Stimulated activated CD8-positive, alpha-beta memory T cell treated with anti-CD3 and anti-CD28 coated beads, Interleukin-12 subunit alpha, Interleukin-12 subunit beta, amount 100 ng/mL, for 24 hours (primary cell): ENCODE measurements at regions not wholly inside any gene's neighbourhood (a gene's known extent, or its start where the extent isn't known, plus 50 kb on each side); places are given as distances from the start of the nearest gene placed in this dataset.

Experiments used
- DNase-seq: peaks from one replicate; pipeline ENCODE4 v3.0.0-alpha.2; 2020; ENCODE audit errors: extremely low read depth

DNA sequence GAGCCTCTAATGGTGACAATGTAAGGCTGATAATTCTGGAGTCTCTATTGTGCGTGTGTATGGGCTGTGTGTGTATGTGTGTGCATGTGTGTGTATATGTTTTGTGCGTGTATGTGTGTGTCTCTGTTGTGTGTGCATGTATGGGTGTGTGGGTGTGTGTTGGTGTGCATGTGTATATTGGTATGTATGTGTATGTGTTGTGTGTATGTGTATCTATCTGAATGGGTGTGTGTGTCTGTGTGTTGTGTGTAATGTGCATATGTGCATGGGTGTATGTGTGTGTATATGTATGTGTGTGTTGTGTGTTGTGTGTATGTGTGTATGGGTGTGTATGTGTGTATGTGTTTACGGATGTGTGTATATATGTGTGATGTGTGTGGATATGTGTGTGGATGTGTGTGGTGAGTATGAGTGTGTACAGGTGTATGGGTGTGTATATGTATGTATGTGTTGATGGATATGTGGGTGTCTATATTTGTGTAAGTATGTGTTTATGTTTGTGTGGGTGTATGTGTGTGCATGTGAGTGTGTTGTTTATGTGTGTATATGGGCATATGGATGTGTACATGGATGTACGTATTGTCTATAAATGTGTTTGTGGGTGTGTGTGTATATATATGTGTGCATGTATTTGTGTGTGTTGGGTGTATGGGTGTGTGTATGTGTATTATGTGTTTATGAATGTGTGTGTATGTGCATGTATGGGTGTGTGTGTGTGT is 366.7 kb downstream of the UQCRFS1 start:
- DNase-seq: no peak

DNA sequence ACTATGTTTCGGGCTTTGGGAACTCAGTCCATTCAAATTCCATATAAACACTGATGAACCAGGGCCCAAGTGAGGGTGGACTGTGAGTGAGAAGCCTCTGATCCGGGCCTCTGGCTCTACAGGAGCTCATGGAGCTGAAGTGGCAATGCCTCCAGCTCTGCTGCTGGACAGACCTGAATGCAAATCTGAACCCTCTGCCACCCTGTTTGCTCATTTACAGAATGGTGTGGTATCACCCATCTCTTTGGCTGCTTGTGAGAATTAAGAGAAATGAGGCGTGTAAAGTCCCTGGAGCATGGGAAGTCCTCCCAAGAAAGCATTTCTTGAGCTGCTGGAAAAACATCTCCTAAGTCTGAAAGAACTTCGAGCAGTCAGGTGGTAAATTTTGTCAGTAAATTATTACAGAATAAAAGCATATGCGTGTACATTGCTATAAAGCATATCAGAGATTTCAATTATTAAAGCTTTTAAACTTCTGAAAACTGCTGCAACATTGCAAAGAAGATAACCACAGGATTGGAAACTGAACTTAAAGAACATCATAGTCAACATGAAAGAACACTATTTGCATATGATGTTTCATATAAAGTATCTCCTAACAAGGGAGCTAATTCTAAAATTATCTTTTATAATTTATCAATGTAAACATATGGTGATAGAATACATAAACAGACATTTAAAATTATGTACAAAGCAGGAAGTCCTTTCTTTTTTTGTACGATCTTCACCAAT is 369.0 kb downstream of the UQCRFS1 start:
- DNase-seq: no peak

DNA sequence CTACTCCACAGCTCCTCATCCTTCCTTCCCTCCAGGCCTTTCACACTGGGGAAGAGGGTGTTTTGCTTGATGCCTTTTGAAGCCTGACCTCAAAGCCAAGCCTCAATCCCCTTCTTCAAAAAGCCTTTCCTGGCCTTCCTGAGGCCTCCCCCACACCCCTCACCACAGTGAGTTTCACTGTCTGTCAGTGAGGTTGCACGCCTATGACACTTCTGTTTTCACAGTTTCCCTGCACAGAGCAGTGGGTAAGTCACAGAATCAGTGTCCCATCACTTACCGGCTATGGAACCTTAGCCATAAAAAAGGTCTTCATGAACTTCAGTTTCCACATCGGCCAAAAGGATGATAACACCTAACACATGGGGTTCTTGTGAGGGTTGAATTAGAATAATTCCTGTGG is 371.4 kb downstream of the UQCRFS1 start:
- DNase-seq: no peak

DNA sequence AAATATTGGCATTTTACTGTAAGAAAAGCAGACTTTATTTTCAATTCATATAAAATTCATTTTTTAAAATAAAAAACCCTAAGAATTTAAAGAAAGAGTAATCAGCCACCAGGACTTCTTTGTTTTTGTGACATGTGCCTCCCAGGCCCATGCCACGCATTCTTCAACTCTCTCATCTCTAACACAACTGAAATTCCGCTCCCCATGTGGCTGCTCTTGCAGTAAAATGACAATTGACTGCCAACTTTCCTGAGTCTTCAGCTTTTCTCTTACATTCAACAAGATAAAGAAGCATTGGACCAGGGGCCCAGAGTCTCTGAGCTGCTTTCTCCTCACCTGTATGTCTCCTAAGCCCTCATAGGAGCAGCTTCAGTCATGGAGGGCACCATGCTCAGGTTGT is 372.1 kb downstream of the UQCRFS1 start:
- DNase-seq: no peak

DNA sequence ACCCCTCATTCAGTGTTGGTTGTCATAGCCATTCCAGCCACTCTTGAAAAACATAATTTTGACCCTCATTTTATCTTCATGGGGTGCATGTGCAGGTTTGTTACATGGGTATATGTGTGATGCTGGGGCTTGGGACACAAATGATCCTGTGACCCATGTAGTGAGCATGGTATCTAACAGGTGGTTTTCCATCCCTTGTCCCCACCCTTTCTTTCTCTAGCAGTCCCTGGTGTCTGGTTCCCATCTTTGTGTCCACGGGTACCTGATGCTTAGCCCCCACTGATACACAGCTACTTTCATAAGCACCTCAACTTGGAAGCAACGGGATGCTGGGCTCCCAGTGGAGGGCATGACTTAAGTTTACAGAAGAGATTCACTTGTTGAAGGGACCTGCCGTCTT is 373.5 kb downstream of the UQCRFS1 start:
- no peak for DNase-seq

DNA sequence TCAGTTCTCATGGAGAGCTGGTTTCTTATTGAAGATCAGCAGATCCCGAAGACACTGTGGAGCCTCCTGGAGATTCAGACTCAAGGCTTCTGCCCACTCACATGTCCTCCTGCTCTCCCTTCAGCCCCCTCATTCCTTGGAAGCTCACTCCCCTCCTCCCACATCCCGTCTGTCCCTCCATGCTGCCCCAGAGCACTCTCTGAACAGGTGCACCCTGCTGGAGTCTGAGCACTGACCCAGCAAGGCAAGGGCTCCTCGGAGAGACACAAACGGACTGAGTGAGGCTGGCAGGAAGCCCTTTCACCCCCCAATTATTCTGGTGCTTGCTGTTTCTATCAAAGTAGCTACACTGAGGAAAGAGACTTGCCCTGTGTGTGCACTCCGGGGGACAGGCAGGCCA is 374.0 kb downstream of the UQCRFS1 start:
- no peak for DNase-seq

DNA sequence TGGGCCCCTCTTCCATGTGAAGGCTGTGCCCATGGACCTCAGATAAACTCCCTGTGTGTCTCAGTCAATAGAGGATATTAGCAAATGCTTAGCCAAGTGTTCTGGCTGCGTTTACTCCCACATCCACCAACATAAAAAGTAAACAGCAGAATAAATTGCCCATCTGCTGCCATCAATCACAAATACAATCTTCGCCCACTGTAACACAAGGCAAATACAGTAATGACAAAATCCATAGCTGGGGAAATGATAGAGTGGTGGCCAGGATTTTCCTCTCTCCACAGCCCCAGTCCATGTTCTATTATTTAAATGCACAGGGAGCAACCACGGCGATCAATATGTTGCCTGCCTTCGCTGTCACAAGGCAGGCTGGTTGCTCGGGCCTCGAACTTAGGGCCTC is 376.5 kb downstream of the UQCRFS1 start:
- no peak for DNase-seq

DNA sequence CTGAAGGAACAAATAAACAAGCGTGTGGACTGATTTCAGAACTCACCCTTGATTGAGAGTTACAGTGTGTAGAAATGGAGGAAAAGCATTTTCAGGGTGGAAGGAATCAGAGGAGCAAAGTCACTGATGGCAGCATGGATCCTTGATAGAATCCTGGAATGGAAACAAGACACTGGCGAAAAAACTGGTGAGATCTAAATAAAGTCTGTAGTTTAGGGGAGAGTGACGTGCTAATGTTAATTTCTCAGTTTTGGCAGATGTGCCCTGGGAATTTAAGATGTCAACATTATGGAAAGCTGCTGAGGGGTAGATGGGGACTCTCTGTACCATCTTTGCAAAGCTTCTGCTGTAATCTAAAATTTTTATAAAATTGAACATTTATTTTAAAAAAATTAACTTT is 378.0 kb downstream of the UQCRFS1 start:
- no peak for DNase-seq

DNA sequence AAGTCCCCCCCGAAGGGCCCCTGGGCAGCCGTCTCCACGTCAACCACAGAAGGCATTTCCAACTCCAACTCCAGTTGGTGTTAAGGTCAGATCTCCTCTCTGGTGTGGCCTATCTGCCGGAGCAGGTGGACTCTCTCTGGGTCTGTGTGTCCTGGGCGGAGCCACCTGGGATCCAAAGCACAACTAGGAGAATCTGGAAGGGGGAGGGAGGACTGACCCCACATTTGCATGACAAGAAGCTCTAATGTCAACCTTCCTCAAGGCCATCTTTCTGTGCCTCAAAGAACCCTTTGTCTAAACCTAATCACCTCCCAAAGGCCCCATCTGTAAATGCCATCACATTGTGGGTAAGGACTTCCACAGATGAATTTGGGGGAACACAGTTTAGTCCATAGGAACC is 381.5 kb downstream of the UQCRFS1 start:
- no peak for DNase-seq

DNA sequence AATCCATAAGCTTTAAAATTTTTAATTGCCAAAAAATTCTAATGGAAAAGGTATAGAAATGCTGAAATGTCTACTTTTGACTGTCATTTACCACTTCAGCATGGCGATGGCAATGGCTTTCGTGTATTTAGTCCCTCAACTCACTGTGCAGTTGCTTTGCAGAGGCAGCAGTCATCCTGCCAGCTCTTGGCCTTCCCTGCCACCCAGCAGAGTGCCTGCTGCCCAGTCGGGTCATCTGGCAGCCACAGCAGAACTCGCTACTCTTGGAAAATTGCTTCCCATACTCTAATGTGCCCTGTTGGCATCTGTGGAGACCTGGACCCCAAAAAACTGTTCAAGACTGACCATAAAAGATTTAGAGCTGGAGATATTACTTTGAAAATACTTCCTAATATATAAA is 383.2 kb downstream of the UQCRFS1 start:
- no peak for DNase-seq

DNA sequence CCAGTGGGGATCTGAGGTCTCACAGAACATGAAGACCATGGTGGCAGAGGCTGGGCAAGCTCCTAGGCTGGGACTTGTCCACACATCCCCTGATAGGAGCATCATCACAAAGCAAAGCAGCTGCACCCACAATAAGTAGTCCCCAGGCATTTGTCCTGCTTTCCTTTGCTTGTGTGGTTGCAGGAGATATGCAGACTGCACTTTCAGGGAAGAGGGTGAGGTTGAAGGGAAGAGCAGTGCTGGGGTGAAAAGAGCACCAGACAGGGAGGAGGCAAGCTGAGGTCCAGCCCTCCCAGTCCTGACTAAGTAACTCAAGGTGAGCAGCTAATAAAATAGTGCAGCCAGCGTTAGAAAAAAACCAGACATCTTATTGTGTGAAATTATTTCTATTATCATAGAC is 383.6 kb downstream of the UQCRFS1 start:
- no peak for DNase-seq

DNA sequence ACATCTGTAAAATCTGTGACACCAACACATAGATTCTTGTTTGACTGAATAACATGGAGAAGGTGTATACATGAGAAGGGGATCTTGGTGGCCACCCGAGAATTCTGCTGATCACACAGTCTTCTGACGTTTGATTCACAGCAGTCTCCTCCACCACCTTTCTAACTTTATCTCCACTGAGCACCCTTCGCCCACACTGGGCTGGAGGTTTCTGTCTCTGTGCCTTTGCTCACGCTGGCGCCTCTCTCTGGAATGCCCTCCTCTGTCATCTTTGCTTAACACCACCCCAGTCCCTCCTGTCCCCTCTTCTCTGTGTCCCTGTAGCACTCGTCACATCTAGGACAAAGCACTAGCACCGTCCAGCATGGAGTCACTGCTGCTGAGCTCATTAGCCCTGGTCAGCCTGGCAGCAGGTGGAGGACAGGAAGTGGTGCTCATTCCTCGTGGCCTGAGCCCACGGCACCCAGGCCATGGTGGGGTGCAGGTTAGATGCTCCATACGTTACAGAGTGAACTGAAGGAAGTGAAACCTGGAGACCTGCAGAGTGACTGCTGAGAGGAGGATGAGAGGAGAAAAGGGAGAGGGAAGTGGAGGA is 384.6 kb downstream of the UQCRFS1 start:
- DNase-seq: no peak

DNA sequence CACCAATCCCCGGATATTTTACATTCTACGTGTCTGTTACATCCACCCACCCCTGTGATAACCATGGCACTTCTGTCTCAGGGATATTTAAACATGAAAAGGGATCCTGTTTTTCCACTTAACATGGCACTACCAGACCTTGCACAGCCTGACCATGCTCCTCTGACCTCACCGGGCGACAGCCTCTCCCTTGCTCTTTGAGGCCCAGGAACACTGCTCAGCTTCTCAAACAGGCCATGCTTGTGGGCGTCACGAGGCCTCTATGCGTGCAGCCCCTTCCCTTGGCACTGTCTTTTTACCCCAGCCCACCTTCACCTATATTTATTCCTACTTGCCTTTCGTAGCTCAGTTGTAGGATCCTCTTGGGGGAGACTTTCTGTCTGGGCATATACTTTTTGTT is 385.6 kb downstream of the UQCRFS1 start:
- no peak for DNase-seq

DNA sequence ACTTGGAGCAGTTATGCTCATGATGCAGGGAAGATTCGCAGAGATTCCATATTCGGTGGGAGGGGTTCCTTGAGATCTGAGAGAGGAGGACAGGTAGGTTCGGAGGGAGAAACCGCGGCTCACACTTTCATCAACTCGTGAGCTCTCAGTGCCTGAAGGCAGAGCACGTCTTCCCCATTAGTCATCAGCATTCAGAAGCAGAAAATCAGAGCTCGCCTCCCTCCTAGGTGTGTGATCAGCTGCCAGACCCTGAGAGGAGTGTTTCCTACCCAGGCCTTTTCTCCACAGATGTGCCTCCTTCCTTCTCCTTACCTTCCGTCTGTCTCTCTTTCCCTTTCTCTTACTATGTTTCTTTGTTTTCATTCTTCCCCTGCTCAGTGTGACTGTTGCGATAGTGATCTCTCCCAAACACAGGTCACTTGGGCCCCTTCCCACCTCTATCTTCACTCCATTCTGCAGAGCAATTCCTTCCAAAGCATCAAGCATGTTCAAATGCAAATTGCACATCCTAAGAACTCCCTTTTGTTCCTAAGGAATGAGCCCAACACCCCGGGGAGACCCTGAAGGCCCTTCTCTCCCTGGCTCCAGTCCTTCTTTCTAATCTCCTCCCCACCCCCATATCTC is 389.5 kb downstream of the UQCRFS1 start:
- no peak for DNase-seq

DNA sequence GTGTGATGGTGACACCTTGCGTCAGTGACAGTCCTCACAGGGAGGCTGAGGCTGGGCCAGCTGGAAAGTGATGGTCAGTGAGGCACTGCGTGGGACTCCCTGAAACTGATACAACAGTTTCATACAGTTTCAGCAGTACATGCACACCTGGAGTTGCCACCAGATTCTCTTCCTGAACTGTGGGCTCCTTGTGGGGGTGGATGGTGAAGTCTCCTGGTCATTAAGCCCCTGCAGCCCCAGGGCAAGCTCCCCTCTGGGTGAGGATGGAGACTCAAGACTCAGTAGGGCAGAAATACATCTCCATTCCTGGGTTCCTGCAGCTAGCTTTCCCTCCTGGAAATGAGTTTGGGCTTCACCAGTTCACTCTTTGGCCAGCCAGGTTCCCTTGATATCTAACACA is 392.7 kb downstream of the UQCRFS1 start:
- no peak for DNase-seq

DNA sequence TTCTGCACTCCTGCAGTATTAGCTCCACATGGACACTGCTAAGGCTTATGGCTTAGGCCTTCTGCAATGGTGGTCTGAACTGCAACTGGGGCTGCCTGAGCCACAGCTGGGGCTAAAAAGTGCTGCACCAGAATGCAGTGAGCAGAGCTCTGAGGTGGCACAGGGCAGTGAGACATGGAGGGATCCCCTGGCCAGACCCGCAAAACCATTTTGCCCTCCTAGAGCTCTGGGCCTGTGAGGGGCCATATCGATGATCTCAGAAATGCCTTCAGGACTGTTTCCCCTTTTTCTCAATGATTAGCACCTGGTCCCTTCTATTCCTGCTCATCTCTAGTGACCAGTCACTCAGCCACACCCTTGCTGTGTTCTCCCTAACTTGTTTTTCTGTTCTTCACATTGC is 397.7 kb downstream of the UQCRFS1 start:
- no peak for DNase-seq

DNA sequence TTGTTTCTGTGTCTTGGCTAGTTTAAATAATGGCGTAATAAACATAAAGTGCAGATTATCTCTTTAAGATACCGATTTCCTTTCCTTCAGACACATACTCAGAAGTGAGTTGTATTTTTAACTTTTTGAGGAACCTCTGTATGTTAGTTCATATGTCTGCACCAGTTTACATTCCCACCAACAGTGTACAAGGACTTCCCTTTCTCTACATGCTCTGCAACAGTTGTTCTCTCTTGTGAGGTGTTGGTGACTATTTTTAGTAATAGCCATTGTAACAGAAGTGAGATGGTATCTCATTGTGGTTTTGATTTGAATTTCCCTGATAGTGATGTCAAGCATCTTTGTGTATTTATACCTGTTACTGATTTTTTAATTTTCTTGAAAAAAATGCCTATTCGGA is 418.6 kb downstream of the UQCRFS1 start:
- no peak for DNase-seq

DNA sequence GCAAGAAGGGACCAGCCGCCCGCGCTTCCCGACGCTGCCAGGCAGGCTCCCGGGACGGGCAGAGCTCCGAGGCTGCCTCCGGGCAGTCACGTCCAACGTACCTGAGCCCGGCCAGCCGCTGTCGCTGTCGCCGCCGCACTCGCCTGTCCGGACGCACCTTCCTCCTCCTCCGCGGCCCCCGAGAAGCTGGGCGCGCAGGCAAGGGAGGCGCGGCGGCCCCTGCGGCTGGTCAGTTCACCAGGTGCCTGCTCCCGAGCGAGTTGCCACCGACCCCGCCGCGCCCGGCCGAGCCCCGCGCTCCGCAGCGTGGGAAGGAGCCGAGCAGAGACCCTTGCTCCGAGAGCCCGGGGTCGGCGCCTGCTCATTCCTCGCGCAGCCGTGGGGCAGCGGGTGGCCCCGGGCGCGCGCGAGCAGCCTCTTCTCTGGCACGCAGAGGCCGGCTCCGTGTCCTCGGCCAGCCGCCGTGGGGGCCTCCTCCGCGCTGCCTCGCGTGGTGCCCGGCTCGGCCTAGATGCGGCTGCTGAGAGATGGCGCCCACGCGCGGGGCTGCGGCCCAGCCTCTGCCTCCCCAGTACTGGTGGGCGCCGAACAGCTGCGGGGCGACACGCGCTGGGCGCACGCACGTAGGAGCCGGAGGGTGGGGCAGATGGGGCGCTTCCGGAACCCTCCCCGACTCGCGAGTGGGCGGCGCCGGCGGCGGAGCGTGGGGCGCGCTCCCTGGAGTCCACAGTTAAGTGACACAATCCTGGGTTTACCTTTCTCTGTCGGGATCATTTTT is 419.4 kb downstream of the UQCRFS1 start:
- DNase-seq: no peak

DNA sequence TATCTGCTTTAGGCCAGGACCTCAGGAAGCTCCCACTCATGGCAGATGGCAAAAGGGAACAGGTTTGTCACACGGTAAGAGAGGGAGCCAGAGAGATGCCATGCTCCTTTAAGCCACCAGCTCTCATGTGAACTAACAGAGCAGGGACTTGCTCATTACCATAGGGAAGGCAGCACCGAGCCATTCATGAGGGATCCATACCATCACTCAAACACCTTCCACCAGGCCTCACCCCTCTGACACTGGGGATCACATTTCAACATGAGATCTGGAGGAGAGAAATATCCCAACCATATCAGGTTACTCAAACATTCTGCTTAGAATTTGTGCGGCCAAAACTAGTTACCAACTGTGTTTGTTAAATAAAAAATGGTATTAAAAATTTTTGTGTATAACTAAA is 427.0 kb downstream of the UQCRFS1 start:
- DNase-seq: no peak

DNA sequence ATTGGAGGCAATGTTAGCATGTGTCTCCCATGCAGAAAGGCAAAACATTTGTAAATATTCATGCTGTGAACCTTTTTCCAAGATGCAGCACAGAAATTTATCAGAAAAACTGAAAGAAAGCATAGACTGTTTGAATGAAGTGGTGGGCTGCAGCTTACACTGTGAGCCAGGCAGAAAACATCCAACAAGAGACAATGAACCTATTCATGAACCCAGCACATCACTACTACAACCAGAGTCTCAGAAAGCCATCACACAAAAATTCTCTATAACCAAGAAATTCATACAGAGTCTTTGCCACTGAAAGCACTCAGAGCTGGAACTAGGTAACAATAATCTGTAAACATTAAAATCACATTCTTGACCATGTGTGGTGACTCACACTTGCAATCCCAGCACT is 448.9 kb downstream of the UQCRFS1 start:
- DNase-seq: no peak

DNA sequence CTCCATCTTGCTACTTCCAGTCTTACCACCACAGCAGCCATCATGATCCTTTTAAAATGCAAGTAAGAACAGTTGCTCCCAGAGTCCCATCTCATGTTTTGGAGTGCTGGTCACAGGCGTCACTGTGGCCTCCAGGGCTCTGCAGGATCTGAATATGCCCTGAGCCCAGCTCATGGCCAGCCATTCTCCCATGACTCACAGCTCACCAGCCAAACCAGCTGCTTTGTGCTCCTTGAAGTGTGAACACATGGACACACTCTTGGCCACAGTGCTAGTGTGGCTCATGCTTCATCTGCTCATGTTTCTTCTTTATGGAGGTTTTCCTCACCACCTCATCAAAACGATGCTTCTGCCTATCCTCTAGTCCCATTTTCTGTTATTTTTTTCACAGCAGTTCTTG is 466.5 kb downstream of the UQCRFS1 start:
- no peak for DNase-seq

DNA sequence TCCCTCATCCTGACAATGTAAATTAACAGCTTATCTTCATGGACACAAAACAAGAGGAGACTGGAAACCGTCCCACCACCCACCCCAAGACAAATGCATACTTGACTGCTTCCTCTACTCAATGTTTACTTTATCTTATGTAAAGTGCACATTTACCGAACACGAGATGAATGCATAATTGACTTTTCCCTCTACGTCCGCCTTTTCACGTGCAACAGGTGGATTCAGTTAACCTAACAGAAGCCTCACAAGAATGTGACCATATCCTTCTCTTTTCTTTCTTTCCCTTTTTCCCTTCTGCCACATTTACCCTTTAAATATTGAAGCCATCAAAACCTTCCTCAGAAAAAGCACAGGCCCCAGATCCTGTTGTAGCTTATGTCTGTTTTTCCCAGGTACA is 468.0 kb downstream of the UQCRFS1 start:
- no peak for DNase-seq
